ENCODE measurements at regions not wholly inside any gene's neighbourhood (a gene's known extent, or its start where the extent isn't known, plus 50 kb on each side); places are given as distances from the start of the nearest gene placed in this dataset.

DNA sequence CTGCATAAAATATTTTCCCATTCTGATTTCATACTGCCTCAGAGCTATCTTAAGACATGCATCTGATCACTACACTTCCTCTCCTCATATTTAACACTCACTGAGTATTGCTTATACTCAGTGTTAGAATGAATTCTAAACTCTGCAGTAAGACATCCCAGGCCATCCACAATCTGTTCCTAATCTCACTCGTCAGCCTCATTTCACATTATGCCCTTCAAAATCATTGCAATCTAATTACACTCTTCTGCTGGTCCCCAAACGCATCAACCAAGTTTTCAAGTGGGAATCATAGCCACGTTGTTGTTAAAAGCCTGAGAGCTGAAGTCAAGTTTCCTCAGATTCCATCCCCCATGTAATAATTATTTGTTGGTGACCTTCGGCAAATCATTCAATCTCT lies 1177.9 kb downstream of the ARAP2 start:
- DNase-seq (ENCODE audit: extremely low read depth, low read depth) = no peak

DNA sequence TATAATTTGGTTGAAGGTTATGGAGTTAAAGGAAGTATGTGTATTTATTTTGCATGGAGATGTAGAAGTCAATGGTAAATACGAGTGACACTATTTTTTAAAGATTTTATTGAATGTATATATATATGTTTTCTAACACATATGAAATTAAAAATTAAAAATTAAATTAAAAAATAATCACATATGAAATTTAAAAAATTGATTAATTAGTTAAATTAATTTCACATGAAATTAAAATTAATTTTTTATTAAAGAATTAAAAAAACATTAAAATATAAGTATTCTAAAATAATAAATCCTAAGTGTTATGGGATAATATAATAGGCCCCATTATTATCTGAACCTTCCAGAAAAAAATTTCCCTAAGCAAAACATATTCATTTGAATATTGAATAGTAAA lies 1163.5 kb downstream of the ARAP2 start:
- DNase-seq (ENCODE audit: extremely low read depth, low read depth) = no peak
- TF ChIP-seq, protein P1, sequence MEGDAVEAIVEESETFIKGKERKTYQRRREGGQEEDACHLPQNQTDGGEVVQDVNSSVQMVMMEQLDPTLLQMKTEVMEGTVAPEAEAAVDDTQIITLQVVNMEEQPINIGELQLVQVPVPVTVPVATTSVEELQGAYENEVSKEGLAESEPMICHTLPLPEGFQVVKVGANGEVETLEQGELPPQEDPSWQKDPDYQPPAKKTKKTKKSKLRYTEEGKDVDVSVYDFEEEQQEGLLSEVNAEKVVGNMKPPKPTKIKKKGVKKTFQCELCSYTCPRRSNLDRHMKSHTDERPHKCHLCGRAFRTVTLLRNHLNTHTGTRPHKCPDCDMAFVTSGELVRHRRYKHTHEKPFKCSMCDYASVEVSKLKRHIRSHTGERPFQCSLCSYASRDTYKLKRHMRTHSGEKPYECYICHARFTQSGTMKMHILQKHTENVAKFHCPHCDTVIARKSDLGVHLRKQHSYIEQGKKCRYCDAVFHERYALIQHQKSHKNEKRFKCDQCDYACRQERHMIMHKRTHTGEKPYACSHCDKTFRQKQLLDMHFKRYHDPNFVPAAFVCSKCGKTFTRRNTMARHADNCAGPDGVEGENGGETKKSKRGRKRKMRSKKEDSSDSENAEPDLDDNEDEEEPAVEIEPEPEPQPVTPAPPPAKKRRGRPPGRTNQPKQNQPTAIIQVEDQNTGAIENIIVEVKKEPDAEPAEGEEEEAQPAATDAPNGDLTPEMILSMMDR (IDR thresholded peaks at IDR 0.05; ENCODE audit: low read depth, low read length) = no peak

More for the DNA sequence above, 1177.9 kb downstream of the ARAP2 start:
- TF ChIP-seq, protein P1 (IDR thresholded peaks at IDR 0.05; ENCODE audit: low read depth, low read length) = no peak

DNA sequence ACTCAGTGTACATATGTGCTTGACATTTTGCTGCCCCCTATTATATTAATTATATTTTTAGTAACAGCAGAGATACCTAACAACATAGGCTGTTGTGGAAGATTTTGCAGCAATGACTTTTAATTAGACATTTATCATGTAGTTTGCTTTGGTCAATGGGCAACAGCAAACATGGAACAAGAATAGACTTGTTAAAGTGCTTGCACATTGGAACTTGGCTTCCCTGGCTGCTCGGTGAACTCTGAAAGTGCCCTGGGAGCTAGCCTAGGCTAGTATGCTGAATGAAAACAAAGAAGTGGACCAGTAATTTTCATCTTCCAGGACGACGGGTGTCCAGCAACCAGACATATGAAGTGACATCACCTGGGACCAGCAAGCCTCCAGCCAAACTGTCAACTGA lies 1157.1 kb downstream of the ARAP2 start:
- TF ChIP-seq, protein P1 (IDR thresholded peaks at IDR 0.05; ENCODE audit: low read depth, low read length) = no peak
- no peak for DNase-seq (ENCODE audit: extremely low read depth, low read depth)

DNA sequence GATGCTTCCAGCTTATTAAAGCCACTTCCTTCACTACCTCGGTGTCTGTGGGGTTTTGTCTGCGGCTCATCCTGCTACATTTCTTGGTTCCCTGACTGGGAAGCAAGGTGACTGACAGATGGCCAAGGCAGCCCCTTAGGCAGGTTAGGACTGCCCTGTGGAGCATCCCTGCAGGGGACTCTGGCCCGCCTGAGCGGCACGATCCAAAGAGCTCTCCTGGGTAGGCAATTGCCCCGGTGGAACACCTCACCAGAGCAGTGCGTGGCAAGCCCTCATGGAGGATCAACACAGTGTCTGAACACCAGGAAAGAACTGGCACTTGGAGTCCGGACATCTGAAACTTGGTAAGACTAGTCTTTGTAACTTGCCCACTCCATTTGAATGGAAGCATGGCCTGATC lies 1143.4 kb downstream of the ARAP2 start:
- TF ChIP-seq, protein P1 (IDR thresholded peaks at IDR 0.05; ENCODE audit: low read depth, low read length) = no peak
- no peak for DNase-seq (ENCODE audit: extremely low read depth, low read depth)

DNA sequence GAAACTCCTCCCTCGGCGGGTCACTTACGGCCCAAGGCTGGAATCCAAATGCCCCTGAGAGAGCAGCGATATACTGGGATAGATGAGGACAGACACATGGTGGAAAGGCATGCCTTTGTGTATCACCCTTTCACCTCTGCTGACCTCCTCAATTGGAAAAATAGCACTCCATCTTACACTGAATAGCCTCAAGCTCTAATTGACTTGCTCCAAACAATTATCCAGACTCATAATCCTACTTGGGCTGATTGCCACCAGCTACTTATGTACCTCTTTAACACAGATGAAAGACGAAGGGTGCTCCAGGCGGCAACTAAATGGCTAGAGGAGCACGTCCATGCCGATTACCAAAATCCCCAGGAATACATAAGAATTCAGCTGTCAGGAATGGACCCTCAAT lies 1142.2 kb downstream of the ARAP2 start:
- TF ChIP-seq, protein P1 (IDR thresholded peaks at IDR 0.05; ENCODE audit: low read depth, low read length) = no peak
- DNase-seq (ENCODE audit: extremely low read depth, low read depth) = no peak

DNA sequence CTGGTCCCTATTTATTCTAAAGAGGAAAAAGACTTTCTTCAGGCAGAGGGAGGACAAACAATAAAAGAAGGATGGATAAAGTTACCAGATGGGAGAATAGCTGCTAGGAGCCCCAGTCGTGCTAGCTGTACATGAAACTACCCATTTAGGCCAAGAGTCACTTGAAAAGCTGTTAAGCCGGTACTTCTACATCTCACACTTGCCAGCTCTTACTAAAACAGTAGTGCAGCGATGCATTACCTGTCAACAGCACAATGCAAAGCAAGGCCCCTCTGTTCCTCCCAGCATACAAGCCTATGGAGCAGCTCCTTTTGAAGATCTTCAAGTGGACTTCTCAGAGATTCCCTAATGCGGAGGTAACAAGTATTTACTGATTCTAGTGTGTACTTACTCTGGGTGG lies 1138.8 kb downstream of the ARAP2 start:
- TF ChIP-seq, protein P1 (IDR thresholded peaks at IDR 0.05; ENCODE audit: low read depth, low read length) = no peak
- DNase-seq (ENCODE audit: extremely low read depth, low read depth) = no peak

DNA sequence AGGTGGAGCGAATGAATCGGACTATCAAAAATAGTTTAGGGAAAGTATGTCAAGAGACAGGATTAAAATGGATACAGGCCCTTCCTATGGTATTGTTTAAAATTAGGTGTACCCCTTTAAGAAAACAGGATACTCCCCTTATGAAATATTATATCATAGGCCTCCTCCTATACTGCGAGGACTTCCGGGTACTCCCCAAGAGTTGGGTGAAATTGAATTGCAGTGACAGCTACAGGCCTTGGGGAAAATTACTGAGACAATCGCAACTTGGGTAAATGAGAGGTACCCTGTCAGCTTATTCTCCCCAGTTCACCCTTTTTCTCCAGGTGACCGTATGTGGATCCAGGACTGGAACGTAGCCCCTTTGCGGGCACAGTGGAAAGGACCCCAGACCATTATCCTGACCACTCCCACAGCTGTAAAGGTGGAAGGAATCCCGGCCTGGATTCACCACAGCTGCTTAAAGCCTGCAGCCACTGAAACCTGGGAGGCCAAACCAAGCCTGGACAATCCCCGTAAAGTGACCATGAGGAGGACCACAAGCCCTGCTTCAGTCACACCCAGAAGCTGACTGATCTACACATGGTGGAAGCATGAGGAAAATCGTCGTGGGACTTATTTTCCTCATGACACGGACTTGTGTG lies 1138.1 kb downstream of the ARAP2 start:
- TF ChIP-seq, protein P1 (IDR thresholded peaks at IDR 0.05; ENCODE audit: low read depth, low read length) = no peak
- DNase-seq (ENCODE audit: extremely low read depth, low read depth) = no peak
